Panc1 (cell line): ENCODE measurements at regions not wholly inside any gene's neighbourhood (a gene's known extent, or its start where the extent isn't known, plus 50 kb on each side); places are given as distances from the start of the nearest gene placed in this dataset.

Source experiments
- ATAC-seq: fragments of 200-7000 bp; cut with Tn5 transposase; 2 replicates; pipeline ENCODE4 v1.9.1; 2020; ENCODE audit warnings: mild to moderate bottlenecking, moderate library complexity
- BruUV-seq: library from RNA; stranded (reverse); fragments of 400-500 nt; replicated peaks from 2 replicates; lab custom pipeline; 2021; lab: Mats Ljungman, UMichigan
- CTCF ChIA-PET: fragments of 300-600 bp; sonication (Branson Sonifier 250); formaldehyde crosslinking; loops from one replicate; lab custom pipeline; 2022; ENCODE audit warnings: antibody characterized with exemption; lab: Charles Lee
- POLR2A ChIA-PET: fragments of 300-600 bp; sonication (Branson Sonifier 250); formaldehyde crosslinking; loops from one replicate; lab custom pipeline; 2022; ENCODE audit warnings: antibody characterized with exemption; lab: Charles Lee
- DNase-seq: peaks from one replicate; pipeline ENCODE4 v3.0.0-alpha.2; 2010; ENCODE audit warnings: low read depth, low spot score
- H3K27ac ChIP-seq: 2 replicates; pipeline ENCODE4 v1.5.1; 2011; ENCODE audit warnings: mild to moderate bottlenecking, low read length, inconsistent platforms
- H3K27me3 ChIP-seq: fragments of 200-500 bp; sonication (Bioruptor generic); 2 replicates; pipeline ENCODE4 v1.6.0; 2014; ENCODE audit warnings: low read length, inconsistent platforms; ENCODE audit not compliant: control insufficient read depth, insufficient read depth
- H3K36me3 ChIP-seq: fragments of 200-500 bp; sonication (Bioruptor generic); 2 replicates; pipeline ENCODE4 v1.5.1; 2014; ENCODE audit warnings: inconsistent platforms, mild to moderate bottlenecking, low read length, moderate library complexity; ENCODE audit not compliant: control insufficient read depth, insufficient read depth
- H3K4me1 ChIP-seq: 2 replicates; pipeline ENCODE4 v1.5.1; 2011; ENCODE audit warnings: inconsistent platforms, mild to moderate bottlenecking, low read length, moderate library complexity; ENCODE audit not compliant: control insufficient read depth, insufficient read depth
- H3K4me3 ChIP-seq, 2 experiments: 2 replicates each; pipeline ENCODE4 v1.5.1; 2011 to 2012; ENCODE audit warnings: low read depth in 2 of 2, low read length in 2 of 2, mild to moderate bottlenecking in 2 of 2, inconsistent platforms in 1 of 2, moderate library complexity in 1 of 2
- H3K9me3 ChIP-seq: fragments of 200-500 bp; sonication (Bioruptor generic); 2 replicates; pipeline ENCODE4 v1.5.1; 2014; ENCODE audit warnings: low read depth, mild to moderate bottlenecking, inconsistent platforms, low read length, moderate library complexity; ENCODE audit not compliant: control insufficient read depth, insufficient read depth
- CTCF ChIP-seq: fragments of 450-650 bp; IDR thresholded peaks from 2 replicates; pipeline ENCODE4 v1.5.1; 2017; ENCODE audit warnings: mild to moderate bottlenecking
- POLR2AphosphoS5 ChIP-seq: IDR thresholded peaks from 2 replicates; pipeline ENCODE4 v1.6.1; 2012; ENCODE audit warnings: mild to moderate bottlenecking, low read depth, low read length, moderate library complexity
- REST ChIP-seq, 2 experiments: IDR thresholded peaks; 2 replicates each; pipeline ENCODE4 v1.6.1; 2011 to 2012; ENCODE audit warnings: low read depth in 2 of 2, control low read depth in 1 of 2, low read length in 1 of 2, mild to moderate bottlenecking in 1 of 2, moderate library complexity in 1 of 2; ENCODE audit not compliant: insufficient read depth in 1 of 2
- SIN3A ChIP-seq: IDR thresholded peaks from 2 replicates; pipeline ENCODE4 v1.6.1; 2012; ENCODE audit warnings: low read depth, mild to moderate bottlenecking, low read length, moderate library complexity, borderline replicate concordance; ENCODE audit not compliant: insufficient read depth
- TCF7L2 ChIP-seq: IDR thresholded peaks from 2 replicates; pipeline ENCODE4 v1.6.1; 2011; ENCODE audit warnings: mild to moderate bottlenecking, low read depth, low read length, inconsistent platforms
- in situ Hi-C: cut with HindIII; loops from 2 replicates; pipeline ENCODE4 v1.10.0; 2016; ENCODE audit warnings: low sequenced_read_pairs, low pct_unique_long_range_greater_than_20kb
- intact Hi-C: fragments of 100-400 bp; cut with micrococcal nuclease; formaldehyde crosslinking; loops from one replicate; pipeline ENCODE4 v1.10.0; 2022; ENCODE audit not compliant: unreplicated experiment

- no peak for DNase-seq
- Histone ChIP-seq H3K27me3 (no peaks in the 10 kb centered on the region), H3K27ac (no peak overlapping the region), H3K9me3 (no peaks in the 10 kb centered on the region), H3K4me1 (no peaks in the 10 kb centered on the region), H3K36me3 (no peaks in the 10 kb centered on the region), H3K4me3 (no peak overlapping the region)
- TF ChIP-seq CTCF (no peak), TCF7L2 (no peak), SIN3A (no peak), POLR2AphosphoS5 (no peak), REST (IDR thresholded peaks at IDR 0.05; ENCODE audit: insufficient read depth in 1 of 2, low read depth in 2 of 2, low read length in 1 of 2) (no peak)
- ATAC-seq = no peak
- BruUV-seq = no TSS peak
- intact Hi-C loops = no loop called here
- in situ Hi-C loops = no loop called here
- POLR2A ChIA-PET = no interaction called here
- CTCF ChIA-PET = no interaction called here
Observed at GRCh38 chr15:25180606-25181292, 226.0 kb downstream of the SNRPN start.

GRCh38 chr15:25181293-25182097 lies 226.7 kb downstream of the SNRPN start:
- Histone ChIP-seq H3K9me3 (no peaks in the 10 kb centered on the region), H3K4me1 (no peaks in the 10 kb centered on the region), H3K4me3 (no peak overlapping the region), H3K27ac (no peak overlapping the region), H3K36me3 (no peaks in the 10 kb centered on the region), H3K27me3 (no peaks in the 10 kb centered on the region)
- no TSS peak for BruUV-seq
- DNase-seq (no peak), ATAC-seq (no peak)
- POLR2A ChIA-PET = no interaction called here
- in situ Hi-C loops (no loop called here), intact Hi-C loops (no loop called here)
- no peak for TF ChIP-seq POLR2AphosphoS5
- no peak for TF ChIP-seq SIN3A
- TF ChIP-seq CTCF = no peak
- TF ChIP-seq TCF7L2 = no peak
- TF ChIP-seq REST (IDR thresholded peaks at IDR 0.05; ENCODE audit: insufficient read depth in 1 of 2, low read depth in 2 of 2, low read length in 1 of 2) = no peak
- CTCF ChIA-PET = no interaction called here
